ENCODE measurements at regions not wholly inside any gene's neighbourhood (a gene's known extent, or its start where the extent isn't known, plus 50 kb on each side); places are given as distances from the start of the nearest gene placed in this dataset.
A peak's percentile ranks its signal among the peaks of the same experiment; 100 is the strongest.
"Not testable (repeated sequence)": the region's sequence is repeated elsewhere in the genome, so short reads cannot be mapped to it uniquely, and the experiment has no call there.

DNA sequence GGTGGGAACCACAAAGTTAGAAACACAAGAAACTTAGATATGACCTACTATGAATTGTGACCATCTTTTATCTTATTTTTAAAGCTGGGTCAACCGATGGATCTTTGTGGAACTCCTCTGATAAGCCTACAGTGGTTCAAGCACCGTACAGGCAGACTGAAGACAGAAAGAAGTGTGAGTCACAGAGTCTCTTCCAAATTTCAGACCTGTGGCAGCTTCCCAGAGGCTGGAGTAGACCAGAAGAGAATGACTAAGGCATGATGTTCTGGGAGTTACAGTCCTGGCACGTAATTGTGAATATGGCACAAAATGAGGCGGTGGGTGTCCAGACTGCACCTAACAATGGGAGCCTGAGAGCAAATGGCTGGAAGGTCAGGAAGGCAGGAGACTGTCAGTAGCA is 70.0 kb downstream of the LMO4 start:
- Histone ChIP-seq H3K9me3 (ENCODE audit: control insufficient read depth, low read depth, low read length) (no peaks in the 10 kb centered on the region), H3K4me1 (ENCODE audit: control insufficient read depth, insufficient read depth, low read length) (no peaks in the 10 kb centered on the region), H3K27ac (ENCODE audit: low read length) (no peak overlapping the region), H3K27me3 (ENCODE audit: control insufficient read depth, insufficient read depth, low read length) (no peaks in the 10 kb centered on the region), H3K4me3 (ENCODE audit: low read length) (no peak overlapping the region), H3K36me3 (ENCODE audit: control insufficient read depth, insufficient read depth, low read length) (no peaks in the 10 kb centered on the region)
- WGBS (ENCODE audit: insufficient coverage, low lambda C conversion rate), result 90% methylated on average over 2 of the region's 4 CpGs
- no peak for DNase-seq

DNA sequence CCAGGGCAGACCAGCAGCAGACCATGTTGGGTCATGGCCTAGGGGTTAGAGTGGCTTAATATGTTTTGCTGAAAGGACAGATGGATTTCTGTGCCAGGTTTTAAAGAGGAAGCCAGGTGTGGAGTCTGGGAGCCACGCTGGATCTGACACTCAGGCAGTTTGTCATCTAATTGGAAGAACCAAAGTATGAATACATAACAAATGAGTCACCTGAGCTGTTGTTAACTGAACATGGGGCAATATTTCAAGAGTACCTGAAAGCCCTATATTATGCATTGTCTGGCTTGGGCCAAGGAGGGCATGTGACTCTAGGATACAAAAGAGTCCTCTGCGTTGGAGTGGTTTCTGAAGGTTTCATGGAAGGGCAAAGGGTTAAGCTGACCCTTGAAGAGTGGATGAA is 70.6 kb downstream of the LMO4 start:
- no peaks in the 10 kb centered on the region for H3K9me3 ChIP-seq (ENCODE audit: control insufficient read depth, low read depth, low read length)
- WGBS (ENCODE audit: insufficient coverage, low lambda C conversion rate), result 100% methylated on average over 1 of the region's 2 CpGs
- no peak overlapping the region for H3K27ac ChIP-seq (ENCODE audit: low read length)
- H3K27me3 ChIP-seq (ENCODE audit: control insufficient read depth, insufficient read depth, low read length), result no peaks in the 10 kb centered on the region
- no peaks in the 10 kb centered on the region for H3K36me3 ChIP-seq (ENCODE audit: control insufficient read depth, insufficient read depth, low read length)
- no peaks in the 10 kb centered on the region for H3K4me1 ChIP-seq (ENCODE audit: control insufficient read depth, insufficient read depth, low read length)
- DNase-seq, result peak in 1 of 2 donors; percentile 20
- H3K4me3 ChIP-seq (ENCODE audit: low read length), result no peak overlapping the region

DNA sequence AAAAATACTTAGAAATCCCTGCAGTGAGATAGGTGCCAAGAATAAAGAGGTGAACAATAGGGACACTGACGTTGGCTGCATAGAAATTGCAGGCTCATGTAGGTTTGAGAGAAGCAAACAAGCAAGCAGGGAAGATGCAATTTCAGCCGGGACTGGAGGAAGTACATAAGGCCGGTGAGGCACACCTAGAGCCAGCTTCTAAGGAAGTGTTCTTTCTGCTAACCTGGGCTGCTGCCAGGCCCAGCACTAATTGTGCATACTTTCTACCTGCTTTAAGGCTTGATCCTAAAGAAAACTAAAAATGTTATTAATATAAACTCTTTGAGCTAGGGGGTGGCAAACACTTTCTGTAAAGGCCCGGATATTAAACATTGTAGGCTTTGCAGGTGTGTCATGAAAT is 71.0 kb downstream of the LMO4 start:
- Histone ChIP-seq H3K27me3 (ENCODE audit: control insufficient read depth, insufficient read depth, low read length) (no peaks in the 10 kb centered on the region), H3K4me3 (ENCODE audit: low read length) (no peak overlapping the region), H3K27ac (ENCODE audit: low read length) (no peak overlapping the region), H3K36me3 (ENCODE audit: control insufficient read depth, insufficient read depth, low read length) (no peaks in the 10 kb centered on the region), H3K4me1 (ENCODE audit: control insufficient read depth, insufficient read depth, low read length) (no peaks in the 10 kb centered on the region), H3K9me3 (ENCODE audit: control insufficient read depth, low read depth, low read length) (no peaks in the 10 kb centered on the region)
- DNase-seq, result no peak
- WGBS (ENCODE audit: insufficient coverage, low lambda C conversion rate), result no CpG with 5 or more reads among the region's 4 CpGs

DNA sequence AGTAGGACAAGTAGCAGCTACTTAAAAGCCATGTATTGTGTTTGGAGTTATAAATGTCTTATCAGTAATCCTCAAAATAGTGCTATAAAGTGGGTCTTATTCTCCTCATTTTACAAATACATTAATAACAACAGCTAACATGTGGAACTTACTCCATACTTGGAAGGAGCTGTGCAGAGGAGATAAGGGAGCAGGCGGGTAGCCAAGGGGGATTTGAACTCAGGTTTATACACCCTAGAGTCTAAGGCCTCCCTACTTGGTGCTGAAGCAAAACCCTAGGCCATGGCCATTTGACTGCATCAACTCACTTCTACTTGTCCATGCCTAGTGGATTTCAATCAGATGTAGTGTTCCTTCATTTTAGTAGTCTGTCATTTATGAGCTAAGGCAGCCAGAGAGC is 72.1 kb downstream of the LMO4 start:
- no peaks in the 10 kb centered on the region for H3K9me3 ChIP-seq (ENCODE audit: control insufficient read depth, low read depth, low read length)
- WGBS (ENCODE audit: insufficient coverage, low lambda C conversion rate), result no CpG with 5 or more reads among the region's 1 CpG
- no peak overlapping the region for H3K4me3 ChIP-seq (ENCODE audit: low read length)

DNA sequence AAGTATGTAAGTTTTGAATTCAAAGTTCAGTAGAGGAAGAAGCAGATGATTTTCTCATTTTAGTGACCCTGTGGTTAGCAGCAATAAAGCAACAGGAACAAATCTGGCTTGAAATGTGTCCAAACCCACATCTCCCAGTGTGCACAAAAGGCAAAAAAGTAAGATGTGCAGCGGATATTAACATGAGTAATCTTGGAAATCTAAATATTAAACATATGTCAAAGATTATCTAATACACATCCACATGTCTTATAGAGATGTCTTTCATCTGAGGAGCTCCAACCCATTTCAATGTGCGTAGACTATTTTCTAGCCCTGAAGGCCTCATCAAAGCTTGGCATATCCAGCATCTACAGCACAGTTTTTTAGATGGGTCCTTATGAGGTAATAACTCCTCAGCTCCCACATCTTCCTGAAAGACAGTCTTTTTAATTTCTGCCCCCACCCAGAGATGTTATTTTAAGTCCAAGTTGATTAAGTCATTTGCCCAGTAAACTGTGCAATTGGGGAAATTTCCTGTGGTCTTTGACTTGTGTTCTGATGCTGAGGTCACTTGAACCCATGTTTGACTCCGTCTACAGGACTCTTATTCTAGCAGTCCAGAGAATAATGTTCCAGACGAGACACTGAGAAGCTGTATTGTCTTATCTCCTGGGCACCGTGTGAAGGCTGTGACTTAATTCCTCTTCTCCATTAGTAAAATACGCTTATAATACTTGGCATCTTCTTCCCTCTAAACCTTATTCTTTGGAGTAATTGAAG is 73.7 kb downstream of the LMO4 start:
- no peaks in the 10 kb centered on the region for H3K36me3 ChIP-seq (ENCODE audit: control insufficient read depth, insufficient read depth, low read length)
- H3K9me3 ChIP-seq (ENCODE audit: control insufficient read depth, low read depth, low read length), result no peaks in the 10 kb centered on the region
- H3K27me3 ChIP-seq (ENCODE audit: control insufficient read depth, insufficient read depth, low read length), result no peaks in the 10 kb centered on the region
- H3K27ac ChIP-seq (ENCODE audit: low read length), result no peak overlapping the region
- DNase-seq, result no peak
- no peaks in the 10 kb centered on the region for H3K4me1 ChIP-seq (ENCODE audit: control insufficient read depth, insufficient read depth, low read length)
- whole genome bisulfite sequencing (ENCODE audit: insufficient coverage, low lambda C conversion rate), result 73% methylated on average over 2 of the region's 6 CpGs
- no peak overlapping the region for H3K4me3 ChIP-seq (ENCODE audit: low read length)

More for the DNA sequence above, 72.1 kb downstream of the LMO4 start:
- H3K36me3 ChIP-seq (ENCODE audit: control insufficient read depth, insufficient read depth, low read length), result no peaks in the 10 kb centered on the region
- no peaks in the 10 kb centered on the region for H3K4me1 ChIP-seq (ENCODE audit: control insufficient read depth, insufficient read depth, low read length)
- DNase-seq, result no peak
- H3K27ac ChIP-seq (ENCODE audit: low read length), result no peak overlapping the region
- no peaks in the 10 kb centered on the region for H3K27me3 ChIP-seq (ENCODE audit: control insufficient read depth, insufficient read depth, low read length)

DNA sequence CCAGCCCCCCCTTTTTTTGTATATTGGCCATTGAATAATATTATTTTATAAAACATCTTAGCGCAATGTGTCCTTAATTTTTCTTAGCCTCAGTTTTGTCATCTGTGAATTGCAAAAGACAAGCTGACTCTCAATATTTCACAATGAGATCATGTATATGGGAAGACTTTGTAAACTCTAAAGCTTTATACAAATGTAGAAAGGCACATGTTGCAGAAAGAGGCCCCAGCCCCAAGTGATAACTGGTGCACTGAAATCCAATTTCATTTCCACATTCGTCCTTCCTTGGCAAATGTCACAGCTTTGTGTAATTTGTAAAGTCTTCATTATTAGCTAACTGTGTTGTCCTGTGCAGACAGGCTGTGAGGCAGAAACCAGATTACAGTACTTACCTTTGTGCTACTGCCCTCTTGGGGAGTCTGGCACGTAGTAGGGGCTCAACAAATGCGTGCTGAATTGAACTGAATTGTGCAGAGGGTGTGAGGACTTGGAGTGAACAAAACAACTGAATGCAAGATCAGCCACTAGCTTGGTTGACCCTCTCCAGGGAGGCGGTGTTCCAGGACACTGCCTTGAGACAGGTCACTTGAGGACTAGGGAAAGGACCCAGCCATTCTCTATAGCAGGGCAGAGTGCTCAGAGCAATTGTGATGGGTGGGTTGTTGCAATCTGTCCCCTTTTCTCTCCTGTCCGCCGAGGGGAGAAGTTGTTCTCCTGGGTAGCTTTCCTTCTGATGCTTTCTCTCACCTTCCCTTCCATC is 74.6 kb downstream of the LMO4 start:
- no peaks in the 10 kb centered on the region for H3K9me3 ChIP-seq (ENCODE audit: control insufficient read depth, low read depth, low read length)
- H3K36me3 ChIP-seq (ENCODE audit: control insufficient read depth, insufficient read depth, low read length), result no peaks in the 10 kb centered on the region
- no peaks in the 10 kb centered on the region for H3K27me3 ChIP-seq (ENCODE audit: control insufficient read depth, insufficient read depth, low read length)
- H3K27ac ChIP-seq (ENCODE audit: low read length), result no peak overlapping the region
- 82% methylated on average over 3 of the region's 7 CpGs for WGBS (ENCODE audit: insufficient coverage, low lambda C conversion rate)
- DNase-seq, result no peak
- no peaks in the 10 kb centered on the region for H3K4me1 ChIP-seq (ENCODE audit: control insufficient read depth, insufficient read depth, low read length)
- no peak overlapping the region for H3K4me3 ChIP-seq (ENCODE audit: low read length)

DNA sequence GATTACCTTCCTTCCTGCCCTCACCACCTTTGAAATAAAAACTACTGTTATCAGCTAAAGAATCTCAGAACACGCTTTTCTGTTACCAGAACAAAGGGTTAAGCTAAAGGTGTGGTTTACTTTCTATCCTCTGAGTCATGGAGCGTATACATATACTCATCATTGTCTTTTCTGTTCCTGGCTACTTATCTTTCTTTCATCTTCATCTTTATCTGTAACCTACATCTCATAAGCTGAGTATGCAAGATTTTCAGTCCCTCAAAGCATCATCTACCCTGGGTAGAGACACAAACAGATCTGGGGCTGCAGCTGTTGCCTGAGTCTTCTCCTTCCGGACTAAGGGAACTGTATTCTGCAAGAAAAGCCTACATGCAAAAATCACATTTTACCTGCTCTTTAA is 75.6 kb downstream of the LMO4 start:
- no peak overlapping the region for H3K4me3 ChIP-seq (ENCODE audit: low read length)
- H3K27ac ChIP-seq (ENCODE audit: low read length), result no peak overlapping the region
- H3K36me3 ChIP-seq (ENCODE audit: control insufficient read depth, insufficient read depth, low read length), result no peaks in the 10 kb centered on the region
- H3K27me3 ChIP-seq (ENCODE audit: control insufficient read depth, insufficient read depth, low read length), result no peaks in the 10 kb centered on the region
- H3K9me3 ChIP-seq (ENCODE audit: control insufficient read depth, low read depth, low read length), result no peaks in the 10 kb centered on the region
- 79% methylated on average over 3 of the region's 3 CpGs for WGBS (ENCODE audit: insufficient coverage, low lambda C conversion rate)
- no peak for DNase-seq
- H3K4me1 ChIP-seq (ENCODE audit: control insufficient read depth, insufficient read depth, low read length), result no peaks in the 10 kb centered on the region

DNA sequence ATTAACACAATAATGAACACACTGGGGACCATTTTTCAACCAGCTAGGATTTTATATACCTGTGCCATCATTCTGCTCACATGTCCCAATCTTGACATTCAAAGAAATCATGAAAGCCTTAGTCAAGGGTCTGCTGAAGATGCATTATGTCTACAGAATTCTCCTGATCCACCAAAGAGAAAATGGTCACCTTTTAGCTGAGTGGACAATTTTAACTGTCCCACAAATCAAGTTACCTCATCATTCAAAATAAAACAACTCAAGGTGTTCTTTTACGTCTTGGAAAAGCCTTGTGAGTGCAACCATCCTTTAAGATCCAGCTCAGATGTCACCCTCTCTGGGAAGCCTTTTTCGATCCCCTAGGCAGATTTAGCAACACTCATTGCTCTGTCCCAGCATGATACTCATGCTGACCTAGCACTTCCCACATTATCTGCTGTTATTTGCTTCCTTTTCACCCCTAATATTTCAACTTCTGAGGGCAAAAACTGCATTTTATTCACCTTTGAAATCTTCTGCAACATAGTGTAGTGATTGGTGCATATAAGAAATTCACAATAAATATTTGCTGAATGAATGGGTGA is 80.1 kb downstream of the LMO4 start:
- no peak overlapping the region for H3K4me3 ChIP-seq (ENCODE audit: low read length)
- H3K27me3 ChIP-seq (ENCODE audit: control insufficient read depth, insufficient read depth, low read length), result no peaks in the 10 kb centered on the region
- H3K9me3 ChIP-seq (ENCODE audit: control insufficient read depth, low read depth, low read length), result no peaks in the 10 kb centered on the region
- no peaks in the 10 kb centered on the region for H3K4me1 ChIP-seq (ENCODE audit: control insufficient read depth, insufficient read depth, low read length)
- H3K36me3 ChIP-seq (ENCODE audit: control insufficient read depth, insufficient read depth, low read length), result no peaks in the 10 kb centered on the region
- no CpG with 5 or more reads among the region's 2 CpGs for WGBS (ENCODE audit: insufficient coverage, low lambda C conversion rate)
- no peak overlapping the region for H3K27ac ChIP-seq (ENCODE audit: low read length)
- DNase-seq, result no peak

DNA sequence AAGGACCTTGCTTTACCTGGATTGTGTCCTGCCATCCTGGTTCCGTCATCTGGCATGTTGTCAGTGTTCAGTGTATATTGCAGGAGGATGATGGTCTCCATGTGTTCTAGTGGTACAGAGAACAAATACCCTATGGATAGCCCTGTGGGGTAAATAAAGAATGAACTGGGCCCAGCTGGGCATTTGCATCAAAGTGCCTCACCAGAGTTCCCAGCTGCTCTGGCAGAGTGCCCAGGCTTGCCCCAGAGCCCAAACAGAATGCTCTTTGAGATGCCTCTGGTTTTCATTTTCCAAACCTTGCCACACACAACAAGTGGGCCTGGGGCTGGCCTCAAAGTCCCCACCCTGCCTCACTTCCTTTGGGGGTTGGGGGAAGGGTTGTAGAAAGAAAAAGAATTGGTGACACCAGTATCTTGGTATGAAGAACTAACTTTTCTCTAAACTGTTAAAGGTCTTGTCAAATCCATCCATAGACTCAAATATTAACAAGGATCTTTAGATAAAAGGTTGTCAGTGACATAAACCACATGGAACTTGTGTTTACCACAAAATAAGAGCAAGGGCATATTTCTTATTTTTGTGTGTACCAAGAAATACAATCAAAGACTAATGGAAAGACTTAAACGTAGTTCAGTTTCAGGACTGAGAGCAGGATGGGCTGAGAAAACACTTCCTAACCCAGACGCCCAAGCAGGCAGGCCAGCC is 82.2 kb downstream of the LMO4 start:
- Histone ChIP-seq H3K27me3 (ENCODE audit: control insufficient read depth, insufficient read depth, low read length) (no peaks in the 10 kb centered on the region), H3K9me3 (ENCODE audit: control insufficient read depth, low read depth, low read length) (no peaks in the 10 kb centered on the region), H3K36me3 (ENCODE audit: control insufficient read depth, insufficient read depth, low read length) (no peaks in the 10 kb centered on the region), H3K4me1 (ENCODE audit: control insufficient read depth, insufficient read depth, low read length) (no peaks in the 10 kb centered on the region), H3K27ac (ENCODE audit: low read length) (no peak overlapping the region), H3K4me3 (ENCODE audit: low read length) (no peak overlapping the region)
- WGBS (ENCODE audit: insufficient coverage, low lambda C conversion rate), result no CpG with 5 or more reads among the region's 3 CpGs
- no peak for DNase-seq

DNA sequence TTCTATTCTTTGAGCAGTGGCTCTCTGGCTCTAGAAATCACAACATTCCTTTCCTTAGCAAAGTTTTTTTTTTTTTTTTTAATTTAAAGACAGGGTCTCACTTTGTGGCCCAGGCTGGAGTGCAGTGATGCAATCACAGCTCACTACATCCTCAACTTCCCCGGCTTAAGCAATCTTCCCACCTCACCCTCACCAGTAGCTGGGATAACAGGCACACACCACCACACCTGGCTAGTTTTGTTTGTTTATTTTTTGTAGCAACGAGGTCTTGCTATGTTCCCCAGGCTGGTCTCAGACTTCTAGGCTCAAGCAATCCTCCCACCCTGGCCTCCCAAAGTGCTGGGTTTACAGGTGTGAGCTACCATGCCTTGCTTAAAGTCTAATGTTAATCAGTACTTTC is 85.2 kb downstream of the LMO4 start:
- not testable (repeated sequence) for H3K4me3 ChIP-seq (ENCODE audit: low read length); DNase-seq; H3K27ac ChIP-seq (ENCODE audit: low read length); H3K27me3 ChIP-seq (ENCODE audit: control insufficient read depth, insufficient read depth, low read length); H3K4me1 ChIP-seq (ENCODE audit: control insufficient read depth, insufficient read depth, low read length); H3K9me3 ChIP-seq (ENCODE audit: control insufficient read depth, low read depth, low read length); H3K36me3 ChIP-seq (ENCODE audit: control insufficient read depth, insufficient read depth, low read length)
- WGBS (ENCODE audit: insufficient coverage, low lambda C conversion rate), result 80% methylated on average over 1 of the region's 2 CpGs
